ENCODE measurements at regions not wholly inside any gene's neighbourhood (a gene's known extent, or its start where the extent isn't known, plus 50 kb on each side); places are given as distances from the start of the nearest gene placed in this dataset.

- Histone ChIP-seq H3K9me3 (ENCODE audit: control insufficient read depth, insufficient read depth, low read length) (no peaks in the 10 kb centered on the region), H3K4me1 (ENCODE audit: insufficient read depth, low read length) (peaks cover 13% of the 10 kb centered on the region), H3K36me3 (ENCODE audit: insufficient read depth, low read length) (no peaks in the 10 kb centered on the region), H3K9ac (ENCODE audit: low read depth, low read length) (no peak overlapping the region)
Measured at GRCh38 chr11:134468081-134468668, 56.1 kb upstream of the B3GAT1 start.

GRCh38 chr11:134466610-134467567 is 54.8 kb upstream of the B3GAT1 start:
- H3K4me1 ChIP-seq (ENCODE audit: insufficient read depth, low read length) = peaks cover 13% of the 10 kb centered on the region
- no peak overlapping the region for H3K9ac ChIP-seq (ENCODE audit: low read depth, low read length)
- no peaks in the 10 kb centered on the region for H3K36me3 ChIP-seq (ENCODE audit: insufficient read depth, low read length)
- H3K9me3 ChIP-seq (ENCODE audit: control insufficient read depth, insufficient read depth, low read length) = no peaks in the 10 kb centered on the region

- H3K4me1 ChIP-seq (ENCODE audit: insufficient read depth, low read length) = peaks cover 13% of the 10 kb centered on the region
- H3K36me3 ChIP-seq (ENCODE audit: insufficient read depth, low read length) = no peaks in the 10 kb centered on the region
- H3K9me3 ChIP-seq (ENCODE audit: control insufficient read depth, insufficient read depth, low read length) = no peaks in the 10 kb centered on the region
- H3K9ac ChIP-seq (ENCODE audit: low read depth, low read length) = no peak overlapping the region
Measured at GRCh38 chr11:134466156-134466555, 54.1 kb upstream of the B3GAT1 start.

GRCh38 chr11:134464981-134465730 is 53.1 kb upstream of the B3GAT1 start:
- Histone ChIP-seq H3K9me3 (ENCODE audit: control insufficient read depth, insufficient read depth, low read length) (no peaks in the 10 kb centered on the region), H3K4me1 (ENCODE audit: insufficient read depth, low read length) (peaks cover 13% of the 10 kb centered on the region), H3K9ac (ENCODE audit: low read depth, low read length) (no peak overlapping the region), H3K36me3 (ENCODE audit: insufficient read depth, low read length) (no peaks in the 10 kb centered on the region)

- Histone ChIP-seq H3K36me3 (ENCODE audit: insufficient read depth, low read length) (no peaks in the 10 kb centered on the region), H3K4me1 (ENCODE audit: insufficient read depth, low read length) (peaks cover 13% of the 10 kb centered on the region), H3K9ac (ENCODE audit: low read depth, low read length) (no peak overlapping the region), H3K9me3 (ENCODE audit: control insufficient read depth, insufficient read depth, low read length) (no peaks in the 10 kb centered on the region)
Measured at GRCh38 chr11:134464196-134464595, 52.2 kb upstream of the B3GAT1 start.

- peaks cover 13% of the 10 kb centered on the region for H3K4me1 ChIP-seq (ENCODE audit: insufficient read depth, low read length)
- no peak overlapping the region for H3K9ac ChIP-seq (ENCODE audit: low read depth, low read length)
- H3K36me3 ChIP-seq (ENCODE audit: insufficient read depth, low read length) = no peaks in the 10 kb centered on the region
- no peaks in the 10 kb centered on the region for H3K9me3 ChIP-seq (ENCODE audit: control insufficient read depth, insufficient read depth, low read length)
Measured at GRCh38 chr11:134463716-134464115, 51.7 kb upstream of the B3GAT1 start.

Measured in ES-I3 (cell line).